GM23248 (cell line): ENCODE measurements at regions not wholly inside any gene's neighbourhood (a gene's known extent, or its start where the extent isn't known, plus 50 kb on each side); places are given as distances from the start of the nearest gene placed in this dataset.
"Not testable (repeated sequence)": the region's sequence is repeated elsewhere in the genome, so short reads cannot be mapped to it uniquely, and the experiment has no call there.

Source experiments
- DNase-seq: peaks from one replicate; pipeline ENCODE4 v3.0.0-alpha.2; 2015
- H2AFZ ChIP-seq: fragments of 200-600 bp; sonication (generic); 2 replicates; pipeline ENCODE4 v1.6.1; 2016; ENCODE audit warnings: antibody characterized with exemption
- H3F3A ChIP-seq: fragments of 200-600 bp; sonication (generic); 2 replicates; pipeline ENCODE4 v1.6.1; 2016; ENCODE audit warnings: mild to moderate bottlenecking, antibody characterized with exemption, mixed run types; ENCODE audit not compliant: insufficient read depth
- H3K27ac ChIP-seq: fragments of 200-600 bp; sonication (generic); 2 replicates; pipeline ENCODE4 v1.5.1; 2016; ENCODE audit warnings: mild to moderate bottlenecking
- H3K27me3 ChIP-seq: fragments of 200-600 bp; sonication (generic); replicated peaks from 2 replicates; pipeline ENCODE4 v1.6.1; 2016; ENCODE audit warnings: mild to moderate bottlenecking; ENCODE audit not compliant: insufficient read depth
- H3K36me3 ChIP-seq: fragments of 200-600 bp; sonication (generic); 2 replicates; pipeline ENCODE4 v1.6.1; 2016; ENCODE audit warnings: low read depth, mild to moderate bottlenecking
- H3K4me1 ChIP-seq: fragments of 200-600 bp; sonication (generic); 2 replicates; pipeline ENCODE4 v1.6.1; 2016; ENCODE audit warnings: mild to moderate bottlenecking; ENCODE audit not compliant: insufficient read depth
- H3K4me2 ChIP-seq: fragments of 200-600 bp; sonication (generic); one replicate; pipeline ENCODE4 v1.6.1; 2016; ENCODE audit warnings: mild to moderate bottlenecking; ENCODE audit not compliant: unreplicated experiment
- H3K4me3 ChIP-seq: fragments of 200-600 bp; sonication (generic); 2 replicates; pipeline ENCODE4 v1.5.1; 2016; ENCODE audit warnings: mild to moderate bottlenecking
- H3K79me2 ChIP-seq: fragments of 200-600 bp; sonication (generic); 2 replicates; pipeline ENCODE4 v1.6.1; 2016; ENCODE audit warnings: mild to moderate bottlenecking; ENCODE audit not compliant: insufficient read depth
- H3K9ac ChIP-seq: fragments of 200-600 bp; sonication (generic); 2 replicates; pipeline ENCODE4 v1.6.1; 2016; ENCODE audit warnings: mild to moderate bottlenecking
- H3K9me2 ChIP-seq: fragments of 200-600 bp; sonication (generic); 2 replicates; pipeline ENCODE4 v1.6.1; 2016; ENCODE audit warnings: mixed run types, mild to moderate bottlenecking, moderate library complexity; ENCODE audit not compliant: insufficient read depth
- H3K9me3 ChIP-seq: fragments of 200-600 bp; sonication (generic); one replicate; pipeline ENCODE4 v1.6.1; 2017; ENCODE audit warnings: low read depth
- H4K20me1 ChIP-seq: fragments of 200-600 bp; sonication (generic); 2 replicates; pipeline ENCODE4 v1.6.0; 2016; ENCODE audit not compliant: insufficient read depth
- EZH2 ChIP-seq: fragments of 200-600 bp; sonication (generic); IDR thresholded peaks from 2 replicates; pipeline ENCODE4 v1.6.1; 2018; ENCODE audit warnings: antibody characterized with exemption, mild to moderate bottlenecking; ENCODE audit not compliant: insufficient read depth, poor library complexity, severe bottlenecking
- EZH2phosphoT487 ChIP-seq: fragments of 200-600 bp; sonication (generic); IDR thresholded peaks from 2 replicates; pipeline ENCODE4 v1.6.1; 2018; ENCODE audit warnings: antibody characterized with exemption, moderate library complexity, mild to moderate bottlenecking, low read depth; ENCODE audit not compliant: insufficient read depth
- WGBS, 2 experiments: methylation state at CpG; one replicate each; pipeline ENCODE4 v1.1.6; 2015 to 2017; ENCODE audit warnings: low lambda C conversion rate in 2 of 2, low coverage in 1 of 2; ENCODE audit errors: missing lambda C conversion rate in 2 of 2; 5-methylcytosine and 5-hydroxymethylcytosine counted together
- in situ Hi-C: fragments of 300-500 bp; cut with MboI; formaldehyde crosslinking; loops from 2 replicates; pipeline ENCODE4 v1.15.0; 2020

GRCh38 chr16:66085651-66086050 lies 280.8 kb upstream of the CDH5 start:
- no peaks in the 10 kb centered on the region for H3K9me2 ChIP-seq

GRCh38 chr16:66084731-66085130 lies 281.8 kb upstream of the CDH5 start:
- peak; percentile 30 for DNase-seq
- H3K9ac ChIP-seq, H3K4me2 ChIP-seq, H3K9me3 ChIP-seq, H2AFZ ChIP-seq, H3K27me3 ChIP-seq, H4K20me1 ChIP-seq, H3K4me3 ChIP-seq, H3K9me2 ChIP-seq, H3K27ac ChIP-seq, H3K79me2 ChIP-seq, H3K36me3 ChIP-seq, in situ Hi-C loops: not testable (repeated sequence)
- 6 to 31% methylated on average over 2 of the region's 2 CpGs for WGBS, 2 experiments
- Histone ChIP-seq H3K4me1 (peaks cover 35% of the 10 kb centered on the region), H3F3A (peaks cover 34% of the 10 kb centered on the region)

More at GRCh38 chr16:66085651-66086050, 280.8 kb upstream of the CDH5 start:
- Histone ChIP-seq H4K20me1 (no peaks in the 10 kb centered on the region), H2AFZ (no peak overlapping the region), H3K4me1 (peaks cover 35% of the 10 kb centered on the region), H3K79me2 (no peaks in the 10 kb centered on the region), H3K27ac (no peak overlapping the region), H3K4me3 (no peak overlapping the region), H3K36me3 (no peaks in the 10 kb centered on the region), H3K27me3 (no peaks in the 10 kb centered on the region), H3K9me3 (no peaks in the 10 kb centered on the region), H3K4me2 (no peak overlapping the region), H3F3A (peaks cover 34% of the 10 kb centered on the region), H3K9ac (no peak overlapping the region)
- WGBS, 2 experiments = 85 to 89% methylated on average over 5 of the region's 5 CpGs
- in situ Hi-C loops = no loop called here
- no peak for DNase-seq
- TF ChIP-seq EZH2phosphoT487 (no peak), EZH2 (no peak)

- WGBS, 2 experiments = 55 to 65% methylated on average over 1 of the region's 1 CpG
These were observed 282.2 kb upstream of the CDH5 start for GRCh38 chr16:66084306-66084705.

GRCh38 chr16:66083171-66083570 lies 283.3 kb upstream of the CDH5 start:
- TF ChIP-seq EZH2 (no peak), EZH2phosphoT487 (no peak)
- Histone ChIP-seq H3K36me3 (no peaks in the 10 kb centered on the region), H3K9me2 (no peaks in the 10 kb centered on the region), H3K9ac (no peak overlapping the region), H3K79me2 (no peaks in the 10 kb centered on the region), H3K4me3 (no peak overlapping the region), H3K27ac (no peak overlapping the region), H3K9me3 (no peaks in the 10 kb centered on the region), H2AFZ (0 out of 2 replicates have a peak overlapping the region, but pooled peaks have one; percentile 39), H3K27me3 (no peaks in the 10 kb centered on the region), H3F3A (peaks cover 34% of the 10 kb centered on the region), H3K4me1 (peaks cover 35% of the 10 kb centered on the region), H3K4me2 (no peak overlapping the region), H4K20me1 (no peaks in the 10 kb centered on the region)
- DNase-seq = peak; percentile 13
- in situ Hi-C loops = no loop called here
- WGBS, 2 experiments = 43 to 58% methylated on average over 1 of the region's 1 CpG

More at GRCh38 chr16:66084306-66084705, 282.2 kb upstream of the CDH5 start:
- Histone ChIP-seq H3F3A (peaks cover 34% of the 10 kb centered on the region), H3K4me3 (no peak overlapping the region), H2AFZ (no peak overlapping the region), H3K9ac (no peak overlapping the region), H3K79me2 (no peaks in the 10 kb centered on the region), H3K27ac (no peak overlapping the region; the same call in 1 of the 2 replicates), H3K36me3 (no peaks in the 10 kb centered on the region), H4K20me1 (no peaks in the 10 kb centered on the region), H3K4me1 (peaks cover 35% of the 10 kb centered on the region), H3K27me3 (no peaks in the 10 kb centered on the region), H3K9me3 (no peaks in the 10 kb centered on the region), H3K4me2 (no peak overlapping the region), H3K9me2 (no peaks in the 10 kb centered on the region)
- TF ChIP-seq EZH2phosphoT487 = no peak
- TF ChIP-seq EZH2 = no peak
- in situ Hi-C loops = no loop called here
- peak; percentile 23 for DNase-seq

GRCh38 chr16:66082424-66082823 lies 284.1 kb upstream of the CDH5 start:
- H3F3A ChIP-seq = peaks cover 34% of the 10 kb centered on the region
- H3K4me2 ChIP-seq = peak overlapping the region; percentile 3
- H2AFZ ChIP-seq = no peak overlapping the region
- H3K4me3 ChIP-seq = no peak overlapping the region
- peaks cover 35% of the 10 kb centered on the region for H3K4me1 ChIP-seq
- no peaks in the 10 kb centered on the region for H4K20me1 ChIP-seq
- DNase-seq = no peak
- peak overlapping the region; percentile 39 for H3K27ac ChIP-seq
- H3K9me3 ChIP-seq = no peaks in the 10 kb centered on the region
- H3K79me2 ChIP-seq = no peaks in the 10 kb centered on the region
- in situ Hi-C loops = no loop called here
- no peaks in the 10 kb centered on the region for H3K9me2 ChIP-seq
- WGBS, 2 experiments = 49 to 50% methylated on average over 2 of the region's 2 CpGs
- TF ChIP-seq EZH2phosphoT487 (no peak), EZH2 (no peak)
- no peaks in the 10 kb centered on the region for H3K27me3 ChIP-seq
- H3K36me3 ChIP-seq = no peaks in the 10 kb centered on the region
- no peak overlapping the region for H3K9ac ChIP-seq
